ENCODE measurements at regions not wholly inside any gene's neighbourhood (a gene's known extent, or its start where the extent isn't known, plus 50 kb on each side); places are given as distances from the start of the nearest gene placed in this dataset.

GRCh38 chr18:66119347-66119746 is 368.5 kb downstream of the CDH7 start (continued):
- no peak for TF ChIP-seq MNT (IDR thresholded peaks at IDR 0.05)
- TF ChIP-seq ZC3H4 (CRISPR knock-in tag; IDR thresholded peaks at IDR 0.05; ENCODE audit: borderline replicate concordance) = no peak
- TF ChIP-seq PCBP2 (optimal IDR thresholded peaks at IDR 0.05; ENCODE audit: low read depth, low read length, poor library complexity, severe bottlenecking) = no peak
- no peak for TF ChIP-seq SCMH1 (CRISPR knock-in tag; IDR thresholded peaks at IDR 0.05; ENCODE audit: borderline replicate concordance)
- no peak for TF ChIP-seq ZNF460 (CRISPR knock-in tag; IDR thresholded peaks at IDR 0.05; ENCODE audit: borderline replicate concordance)
- no peak for TF ChIP-seq XRCC5 (optimal IDR thresholded peaks at IDR 0.05; ENCODE audit: low read length)
- no peak for TF ChIP-seq ZNF788 (CRISPR knock-in tag; IDR thresholded peaks at IDR 0.05; ENCODE audit: borderline replicate concordance)
- no peak for TF ChIP-seq ZBTB34 (CRISPR knock-in tag; IDR thresholded peaks at IDR 0.05)
- no peak for TF ChIP-seq MYPOP (CRISPR knock-in tag; IDR thresholded peaks at IDR 0.05)
- TF ChIP-seq ZNF660 (CRISPR knock-in tag; IDR thresholded peaks at IDR 0.05; ENCODE audit: borderline replicate concordance, low read depth) = no peak

GRCh38 chr18:66111018-66111417 is 360.2 kb downstream of the CDH7 start:
- Histone ChIP-seq H3K79me2 (ENCODE audit: insufficient read depth, low read length) (no peaks in the 10 kb centered on the region), H3K9ac (ENCODE audit: insufficient read depth, low read depth, low read length) (no peak overlapping the region), H3K27me3 (ENCODE audit: control insufficient read depth in 1 of 2, insufficient read depth in 2 of 2, low read length in 2 of 2) (no peaks in the 10 kb centered on the region), H2AFZ (ENCODE audit: low read length) (no peak overlapping the region), H3K36me3 (replicated peaks in 1 of 2; ENCODE audit: control insufficient read depth in 1 of 2, insufficient read depth in 2 of 2, low read length in 2 of 2) (no peaks in the 10 kb centered on the region), H4K20me1 (ENCODE audit: insufficient read depth, low read length) (no peaks in the 10 kb centered on the region), H3K4me3 (replicated peaks in 1 of 3; ENCODE audit: insufficient read depth in 1 of 3, low read depth in 2 of 3, low read length in 3 of 3) (no peak overlapping the region), H3K9me3 (ENCODE audit: low read length) (no peaks in the 10 kb centered on the region), H3K27ac (ENCODE audit: extremely low read length, insufficient read depth, low read length) (no peak overlapping the region), H3K4me1 (ENCODE audit: insufficient read depth, low read length) (no peaks in the 10 kb centered on the region), H3K4me2 (ENCODE audit: low read depth, low read length) (no peak overlapping the region)
- intact Hi-C loops (cut with micrococcal nuclease; ENCODE audit: unreplicated experiment) = no loop called here
- no peak for DNase-seq (ENCODE audit: low spot score)
- WGBS (ENCODE audit: low lambda C conversion rate) = 15% methylated on average over 13 of the region's 13 CpGs
- no peak for ATAC-seq
- POLR2A ChIA-PET = no interaction called here
- in situ Hi-C loops (cut with HindIII; ENCODE audit: extremely low pct_ligation_motif_present, low pct_unique_long_range_greater_than_20kb) = no loop called here
- CTCF ChIA-PET (ENCODE audit: low intra/inter-chr PET ratio, low total read pairs) = no interaction called here
- no peak for FAIRE-seq
- BruUV-seq (replicated peaks) = no TSS peak
- no peak for TF ChIP-seq TAF15 (IDR thresholded peaks at IDR 0.05; ENCODE audit: low read depth, low read length, poor library complexity, severe bottlenecking)
- TF ChIP-seq ZNF143 (CRISPR knock-in tag; IDR thresholded peaks at IDR 0.05) = no peak
- TF ChIP-seq ZNF556 (CRISPR knock-in tag; IDR thresholded peaks at IDR 0.05; ENCODE audit: borderline replicate concordance) = no peak
- no peak for TF ChIP-seq ZNF563 (CRISPR knock-in tag; IDR thresholded peaks at IDR 0.05)
- TF ChIP-seq RARG (CRISPR knock-in tag; IDR thresholded peaks at IDR 0.05; ENCODE audit: low read depth) = no peak
- no peak for TF ChIP-seq ZBTB10 (CRISPR knock-in tag; IDR thresholded peaks at IDR 0.05; ENCODE audit: borderline replicate concordance)
- TF ChIP-seq SAFB2 (CRISPR knock-in tag; IDR thresholded peaks at IDR 0.05; ENCODE audit: borderline replicate concordance, low read depth) = no peak
- no peak for TF ChIP-seq TOE1 (CRISPR knock-in tag; IDR thresholded peaks at IDR 0.05)
